Esophagus squamous epithelium (tissue), 5 donors: ENCODE measurements at regions not wholly inside any gene's neighbourhood (a gene's known extent, or its start where the extent isn't known, plus 50 kb on each side); places are given as distances from the start of the nearest gene placed in this dataset.

Experiments used
- DNase-seq: peaks from one replicate; lab custom pipeline; 2025; lab: John Stamatoyannopoulos, UW
- H3K27ac ChIP-seq, 4 donors: fragments of 200-600 bp; sonication (generic); one replicate each; pipeline ENCODE4 v1.5.1; 2016 to 2019; ENCODE audit warnings: mild to moderate bottlenecking in 1 of 4
- H3K27me3 ChIP-seq, 4 donors: fragments of 200-600 bp; sonication (generic); 1 replicate in 3 of 4; 2 replicates in 1 of 4; pipeline versions ENCODE4 v1.5.1 to v1.6.0; 2017 to 2021; ENCODE audit warnings: antibody characterized with exemption in 1 of 4
- H3K36me3 ChIP-seq, 3 donors: fragments of 200-600 bp; sonication (generic); one replicate each; pipeline ENCODE4 v1.5.1; 2016 to 2019
- H3K4me1 ChIP-seq, 3 donors: fragments of 200-600 bp; sonication (generic); one replicate each; pipeline ENCODE4 v1.5.1; 2017 to 2019
- H3K4me3 ChIP-seq, 4 donors: fragments of 200-600 bp; sonication (generic); 1 replicate in 3 of 4; 2 replicates in 1 of 4; pipeline ENCODE4 v1.5.1; 2016 to 2019; ENCODE audit warnings: mild to moderate bottlenecking in 2 of 4, moderate library complexity in 1 of 4
- H3K9me3 ChIP-seq, 3 donors: fragments of 200-600 bp; sonication (generic); one replicate each; pipeline ENCODE4 v1.5.1; 2016 to 2019
- POLR2A ChIP-seq, 4 donors: fragments of 450-650 bp; IDR thresholded peaks; one replicate each; pipeline ENCODE4 v1.6.1; 2017; ENCODE audit warnings: antibody characterized with exemption in 4 of 4, mild to moderate bottlenecking in 4 of 4, moderate library complexity in 3 of 4
- WGBS, 2 donors: methylation state at CpG; one replicate each; pipeline ENCODE4 v1.1.5; 2018; 5-methylcytosine and 5-hydroxymethylcytosine counted together
- intact Hi-C: fragments of 100-400 bp; cut with DNase I; formaldehyde crosslinking; loops from one replicate; pipeline ENCODE4 v1.15.0; 2022
- TF ChIP-seq, protein P1 (sequence below), 6 experiments: fragments of 450-650 bp in 4 of 6; fragments of 200-600 bp in 2 of 6; sonication (generic) in 2 of 6; IDR thresholded peaks; one replicate each; pipeline ENCODE4 v1.5.1; 2016 to 2019; ENCODE audit warnings: antibody characterized with exemption in 6 of 6, mild to moderate bottlenecking in 4 of 6, moderate library complexity in 4 of 6
- donor health status: DM: yes; HTN: yes; CAD: no.

DNA sequence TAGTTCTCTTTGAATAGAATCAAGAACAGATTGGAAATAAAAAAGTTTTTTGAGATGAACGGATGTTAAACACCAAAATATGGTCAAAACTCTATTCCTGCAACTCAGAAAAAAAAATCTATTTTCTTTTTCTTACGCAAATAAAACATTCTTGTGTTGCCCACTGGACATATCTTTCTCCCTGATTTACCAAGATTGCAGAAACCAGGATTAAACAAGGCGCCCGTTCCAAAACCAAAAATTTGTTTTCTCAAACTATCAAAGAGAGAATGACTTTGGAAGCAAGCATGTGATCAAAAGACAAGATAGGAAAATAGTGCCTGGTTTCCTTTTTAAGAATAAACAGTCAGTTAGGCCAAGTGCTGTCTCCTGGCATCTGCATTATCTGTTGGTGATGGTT lies 273.1 kb downstream of the CLIC5 start:
- H3K27ac ChIP-seq: peak overlapping the region in 2 of 4 donors; percentile 34 to 56
- intact Hi-C loops: no loop called here
- H3K36me3 ChIP-seq: no peaks in the 10 kb centered on the region
- no peak for DNase-seq
- peaks cover 0 to 18% (median 4%) of the 10 kb centered on the region in 3 donors for H3K4me1 ChIP-seq
- H3K4me3 ChIP-seq: no peak overlapping the region
- TF ChIP-seq, protein P1, sequence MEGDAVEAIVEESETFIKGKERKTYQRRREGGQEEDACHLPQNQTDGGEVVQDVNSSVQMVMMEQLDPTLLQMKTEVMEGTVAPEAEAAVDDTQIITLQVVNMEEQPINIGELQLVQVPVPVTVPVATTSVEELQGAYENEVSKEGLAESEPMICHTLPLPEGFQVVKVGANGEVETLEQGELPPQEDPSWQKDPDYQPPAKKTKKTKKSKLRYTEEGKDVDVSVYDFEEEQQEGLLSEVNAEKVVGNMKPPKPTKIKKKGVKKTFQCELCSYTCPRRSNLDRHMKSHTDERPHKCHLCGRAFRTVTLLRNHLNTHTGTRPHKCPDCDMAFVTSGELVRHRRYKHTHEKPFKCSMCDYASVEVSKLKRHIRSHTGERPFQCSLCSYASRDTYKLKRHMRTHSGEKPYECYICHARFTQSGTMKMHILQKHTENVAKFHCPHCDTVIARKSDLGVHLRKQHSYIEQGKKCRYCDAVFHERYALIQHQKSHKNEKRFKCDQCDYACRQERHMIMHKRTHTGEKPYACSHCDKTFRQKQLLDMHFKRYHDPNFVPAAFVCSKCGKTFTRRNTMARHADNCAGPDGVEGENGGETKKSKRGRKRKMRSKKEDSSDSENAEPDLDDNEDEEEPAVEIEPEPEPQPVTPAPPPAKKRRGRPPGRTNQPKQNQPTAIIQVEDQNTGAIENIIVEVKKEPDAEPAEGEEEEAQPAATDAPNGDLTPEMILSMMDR (IDR thresholded peaks at IDR 0.05): no peak
- no peak for TF ChIP-seq POLR2A (IDR thresholded peaks at IDR 0.05)
- WGBS, 2 donors: 51 to 80% methylated on average over 4 of the region's 4 CpGs
- peaks cover 0 to 12% (median 0%) of the 10 kb centered on the region in 4 donors for H3K27me3 ChIP-seq
- H3K9me3 ChIP-seq: peaks cover 0 to 7% (median 3%) of the 10 kb centered on the region in 3 donors

DNA sequence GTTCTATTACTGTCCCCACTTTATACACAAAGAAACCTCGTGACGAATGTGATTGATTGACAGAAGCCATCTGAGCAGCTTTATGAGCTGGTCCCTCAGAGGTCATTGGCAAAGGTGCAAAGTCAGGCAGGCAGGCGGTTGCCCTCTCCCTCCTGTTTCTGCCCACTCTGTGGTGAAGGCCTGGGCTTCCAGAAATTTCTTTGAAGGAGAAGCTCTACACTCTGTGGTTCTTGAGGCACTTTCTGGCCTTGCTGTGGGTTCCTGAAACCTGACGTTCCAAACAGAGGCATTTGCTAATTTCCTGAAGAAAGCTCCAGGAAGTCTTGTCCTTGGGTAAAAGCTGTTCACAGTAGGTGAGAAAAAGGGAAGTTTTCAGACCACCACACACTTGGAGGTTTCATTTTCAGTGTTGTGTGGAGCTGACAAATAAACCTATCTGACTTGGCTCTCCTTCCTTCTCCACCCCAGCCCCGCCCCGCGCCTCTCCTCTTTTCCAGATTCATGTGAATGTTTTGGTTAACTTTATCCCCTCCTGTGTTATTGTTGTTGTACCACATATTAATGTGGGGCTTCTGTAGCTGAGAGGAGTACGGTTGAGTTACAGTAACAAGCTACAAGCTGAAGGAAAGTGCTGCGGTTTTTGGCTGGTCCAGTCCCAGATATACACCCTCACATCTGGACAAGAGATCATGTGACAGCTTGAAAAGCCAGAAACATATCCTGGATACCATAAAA lies 274.1 kb downstream of the CLIC5 start:
- peak overlapping the region in 3 of 4 donors; percentile 34 to 61 (median 56) for H3K27ac ChIP-seq
- H3K27me3 ChIP-seq: peaks cover 0 to 10% (median 0%) of the 10 kb centered on the region in 4 donors
- H3K36me3 ChIP-seq: no peaks in the 10 kb centered on the region
- intact Hi-C loops: no loop called here
- H3K9me3 ChIP-seq: no peaks in the 10 kb centered on the region
- no peak for DNase-seq
- H3K4me3 ChIP-seq: no peak overlapping the region
- WGBS, 2 donors: 24 to 47% methylated on average over 6 to 7 of the region's 9 CpGs
- H3K4me1 ChIP-seq: peaks cover 0 to 18% (median 4%) of the 10 kb centered on the region in 3 donors
- TF ChIP-seq, protein P1 (IDR thresholded peaks at IDR 0.05): no peak
- TF ChIP-seq POLR2A (IDR thresholded peaks at IDR 0.05): no peak

DNA sequence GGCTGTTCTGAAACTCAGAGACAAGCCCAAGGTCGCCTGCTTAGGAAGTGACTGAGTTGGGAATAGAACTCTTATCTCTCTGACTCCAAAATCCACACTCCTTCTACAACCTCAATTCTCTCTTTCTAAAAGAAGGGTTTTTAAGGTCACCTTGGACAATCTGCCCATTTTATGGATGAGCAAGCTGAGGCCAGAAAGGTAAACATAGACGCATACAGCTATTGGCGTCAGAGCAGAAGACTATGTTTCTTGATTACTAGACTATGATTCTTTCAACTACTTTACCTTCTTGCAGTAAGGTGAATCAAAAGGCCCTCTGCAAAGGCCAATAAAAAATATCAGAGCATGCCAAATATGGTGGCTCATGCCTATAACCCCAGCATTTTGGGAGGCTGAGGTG lies 276.6 kb downstream of the CLIC5 start:
- peaks cover 0 to 34% (median 0%) of the 10 kb centered on the region in 4 donors for H3K27me3 ChIP-seq
- H3K9me3 ChIP-seq: no peaks in the 10 kb centered on the region
- TF ChIP-seq, protein P1 (IDR thresholded peaks at IDR 0.05): no peak
- no peak for TF ChIP-seq POLR2A (IDR thresholded peaks at IDR 0.05)
- intact Hi-C loops: no loop called here
- no peak for DNase-seq
- no peaks in the 10 kb centered on the region for H3K36me3 ChIP-seq
- H3K4me3 ChIP-seq: no peak overlapping the region
- H3K27ac ChIP-seq: no peak overlapping the region
- peaks cover 0 to 18% (median 4%) of the 10 kb centered on the region in 3 donors for H3K4me1 ChIP-seq
- WGBS, 2 donors: 97 to 99% methylated on average over 3 of the region's 3 CpGs

GRCh38 chr6:45738057-45738455 lies 277.6 kb downstream of the CLIC5 start:
- H3K27me3 ChIP-seq: peaks cover 0 to 43% (median 0%) of the 10 kb centered on the region in 4 donors
- H3K4me3 ChIP-seq: no peak overlapping the region
- H3K4me1 ChIP-seq: peaks cover 0 to 18% (median 4%) of the 10 kb centered on the region in 3 donors
- no peak overlapping the region for H3K27ac ChIP-seq
- WGBS, 2 donors: 61 to 94% methylated on average over 4 of the region's 5 CpGs
- TF ChIP-seq, protein P1 (IDR thresholded peaks at IDR 0.05): no peak
- no peak for TF ChIP-seq POLR2A (IDR thresholded peaks at IDR 0.05)
- no peaks in the 10 kb centered on the region for H3K36me3 ChIP-seq
- intact Hi-C loops: no loop called here
- H3K9me3 ChIP-seq: no peaks in the 10 kb centered on the region
- DNase-seq: no peak

DNA sequence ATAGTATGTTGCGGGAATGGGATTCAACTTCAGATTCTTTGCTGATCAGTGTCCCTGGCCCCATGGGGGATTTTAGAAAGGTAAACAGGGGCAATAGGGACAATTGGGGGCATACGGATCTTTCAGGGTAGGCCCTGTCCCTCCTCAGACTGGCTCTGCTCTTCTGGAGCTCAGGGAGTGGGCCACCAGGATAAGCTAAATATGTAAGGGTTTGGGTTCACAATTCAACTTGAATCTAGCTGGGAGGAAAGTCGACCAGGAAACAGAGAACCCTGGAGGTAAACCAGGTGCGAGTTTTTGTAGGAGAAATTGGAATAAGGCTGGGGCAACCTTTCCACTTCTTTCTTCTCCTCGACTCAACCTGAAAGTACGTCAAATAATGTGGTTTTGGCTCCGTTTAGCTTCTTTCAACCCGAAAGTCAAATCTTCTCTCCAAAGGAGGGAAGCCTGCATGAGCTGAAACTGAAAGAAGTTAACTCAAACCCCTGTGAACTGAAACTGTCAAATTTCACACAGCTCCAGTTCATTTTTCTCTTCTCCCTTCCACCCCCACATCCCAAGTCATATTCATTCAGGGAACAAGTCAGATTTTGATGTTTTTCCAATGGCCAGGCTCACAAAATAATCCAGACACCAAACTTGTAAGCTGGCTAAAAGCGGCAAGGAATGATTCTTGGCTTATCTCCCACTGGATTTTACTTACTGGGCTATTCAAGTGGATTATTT lies 278.2 kb downstream of the CLIC5 start:
- DNase-seq: no peak
- intact Hi-C loops: no loop called here
- H3K9me3 ChIP-seq: no peaks in the 10 kb centered on the region
- no peaks in the 10 kb centered on the region for H3K36me3 ChIP-seq
- H3K27me3 ChIP-seq: peaks cover 0 to 48% (median 0%) of the 10 kb centered on the region in 4 donors
- no peak overlapping the region for H3K4me3 ChIP-seq
- peaks cover 0 to 18% (median 4%) of the 10 kb centered on the region in 3 donors for H3K4me1 ChIP-seq
- H3K27ac ChIP-seq: no peak overlapping the region
- TF ChIP-seq, protein P1 (IDR thresholded peaks at IDR 0.05): no peak
- no peak for TF ChIP-seq POLR2A (IDR thresholded peaks at IDR 0.05)
- 44 to 45% methylated on average over 9 of the region's 9 CpGs for WGBS, 2 donors
